H1 (cell line): ENCODE measurements at regions not wholly inside any gene's neighbourhood (a gene's known extent, or its start where the extent isn't known, plus 50 kb on each side); places are given as distances from the start of the nearest gene placed in this dataset.

Experiments used
- CHD1 ChIP-seq: IDR thresholded peaks from 2 replicates; pipeline ENCODE4 v1.6.1; 2012; ENCODE audit warnings: low read depth, low read length, improper control_type of control experiment
- CREB1 ChIP-seq: IDR thresholded peaks from 2 replicates; pipeline ENCODE4 v1.6.1; 2012; ENCODE audit warnings: inconsistent platforms
- HDAC2 ChIP-seq, 2 experiments: fragments of 300-600 bp in 1 of 2; sonication (generic) in 1 of 2; IDR thresholded peaks; 2 replicates each; pipeline ENCODE4 v1.6.1; 2011 to 2012; ENCODE audit warnings: low read depth in 2 of 2, low read length in 2 of 2, mild to moderate bottlenecking in 2 of 2, moderate library complexity in 2 of 2, borderline replicate concordance in 1 of 2, inconsistent platforms in 1 of 2
- NRF1 ChIP-seq: IDR thresholded peaks from 2 replicates; pipeline ENCODE4 v1.6.1; 2011; ENCODE audit warnings: mild to moderate bottlenecking, low read depth, low read length, improper control_type of control experiment
- POLR2A ChIP-seq, 2 experiments: IDR thresholded peaks; 1 replicate in 1 of 2; 2 replicates in 1 of 2; pipeline ENCODE4 v1.6.1; 2011; ENCODE audit warnings: low read depth in 2 of 2, low read length in 2 of 2, mild to moderate bottlenecking in 2 of 2; ENCODE audit errors: control extremely low read depth in 1 of 2
- SP4 ChIP-seq: IDR thresholded peaks from 2 replicates; pipeline ENCODE4 v1.6.1; 2012; ENCODE audit warnings: low read length, inconsistent platforms
- TAF1 ChIP-seq: IDR thresholded peaks from 2 replicates; pipeline ENCODE4 v1.6.1; 2011; ENCODE audit warnings: mild to moderate bottlenecking, low read depth, low read length
- TCF12 ChIP-seq: IDR thresholded peaks from 2 replicates; pipeline ENCODE4 v1.6.1; 2011; ENCODE audit warnings: low read depth, mild to moderate bottlenecking, low read length
- TF ChIP-seq, protein P1 (sequence below): fragments of 300-600 bp; sonication (generic); IDR thresholded peaks from 2 replicates; pipeline ENCODE4 v1.7.1; 2012; ENCODE audit warnings: low read length, moderate library complexity, mild to moderate bottlenecking, inconsistent platforms; ENCODE audit not compliant: insufficient replicate concordance
- TF ChIP-seq, protein P2 (sequence below): IDR thresholded peaks from 2 replicates; pipeline ENCODE4 v1.6.1; 2011; ENCODE audit warnings: low read depth, mild to moderate bottlenecking, low read length; ENCODE audit not compliant: insufficient read depth

DNA sequence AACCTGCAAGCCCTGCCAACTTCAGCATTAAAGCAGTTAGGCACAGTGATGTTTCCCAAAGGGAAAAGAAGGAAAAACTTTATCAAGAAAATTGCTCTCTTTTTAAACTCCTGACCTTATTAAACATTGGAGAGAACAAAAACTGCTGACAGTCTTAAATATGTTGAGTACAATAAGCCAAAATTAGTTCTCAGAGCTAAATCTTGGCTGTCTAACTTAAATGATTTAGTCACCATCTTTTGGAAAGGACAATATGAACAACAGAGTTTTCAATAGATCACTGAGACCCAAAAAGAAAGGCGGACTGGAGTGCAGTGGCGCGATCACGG, 70.8 kb downstream of the DUSP6 start (continued):
- TF ChIP-seq, protein P1, sequence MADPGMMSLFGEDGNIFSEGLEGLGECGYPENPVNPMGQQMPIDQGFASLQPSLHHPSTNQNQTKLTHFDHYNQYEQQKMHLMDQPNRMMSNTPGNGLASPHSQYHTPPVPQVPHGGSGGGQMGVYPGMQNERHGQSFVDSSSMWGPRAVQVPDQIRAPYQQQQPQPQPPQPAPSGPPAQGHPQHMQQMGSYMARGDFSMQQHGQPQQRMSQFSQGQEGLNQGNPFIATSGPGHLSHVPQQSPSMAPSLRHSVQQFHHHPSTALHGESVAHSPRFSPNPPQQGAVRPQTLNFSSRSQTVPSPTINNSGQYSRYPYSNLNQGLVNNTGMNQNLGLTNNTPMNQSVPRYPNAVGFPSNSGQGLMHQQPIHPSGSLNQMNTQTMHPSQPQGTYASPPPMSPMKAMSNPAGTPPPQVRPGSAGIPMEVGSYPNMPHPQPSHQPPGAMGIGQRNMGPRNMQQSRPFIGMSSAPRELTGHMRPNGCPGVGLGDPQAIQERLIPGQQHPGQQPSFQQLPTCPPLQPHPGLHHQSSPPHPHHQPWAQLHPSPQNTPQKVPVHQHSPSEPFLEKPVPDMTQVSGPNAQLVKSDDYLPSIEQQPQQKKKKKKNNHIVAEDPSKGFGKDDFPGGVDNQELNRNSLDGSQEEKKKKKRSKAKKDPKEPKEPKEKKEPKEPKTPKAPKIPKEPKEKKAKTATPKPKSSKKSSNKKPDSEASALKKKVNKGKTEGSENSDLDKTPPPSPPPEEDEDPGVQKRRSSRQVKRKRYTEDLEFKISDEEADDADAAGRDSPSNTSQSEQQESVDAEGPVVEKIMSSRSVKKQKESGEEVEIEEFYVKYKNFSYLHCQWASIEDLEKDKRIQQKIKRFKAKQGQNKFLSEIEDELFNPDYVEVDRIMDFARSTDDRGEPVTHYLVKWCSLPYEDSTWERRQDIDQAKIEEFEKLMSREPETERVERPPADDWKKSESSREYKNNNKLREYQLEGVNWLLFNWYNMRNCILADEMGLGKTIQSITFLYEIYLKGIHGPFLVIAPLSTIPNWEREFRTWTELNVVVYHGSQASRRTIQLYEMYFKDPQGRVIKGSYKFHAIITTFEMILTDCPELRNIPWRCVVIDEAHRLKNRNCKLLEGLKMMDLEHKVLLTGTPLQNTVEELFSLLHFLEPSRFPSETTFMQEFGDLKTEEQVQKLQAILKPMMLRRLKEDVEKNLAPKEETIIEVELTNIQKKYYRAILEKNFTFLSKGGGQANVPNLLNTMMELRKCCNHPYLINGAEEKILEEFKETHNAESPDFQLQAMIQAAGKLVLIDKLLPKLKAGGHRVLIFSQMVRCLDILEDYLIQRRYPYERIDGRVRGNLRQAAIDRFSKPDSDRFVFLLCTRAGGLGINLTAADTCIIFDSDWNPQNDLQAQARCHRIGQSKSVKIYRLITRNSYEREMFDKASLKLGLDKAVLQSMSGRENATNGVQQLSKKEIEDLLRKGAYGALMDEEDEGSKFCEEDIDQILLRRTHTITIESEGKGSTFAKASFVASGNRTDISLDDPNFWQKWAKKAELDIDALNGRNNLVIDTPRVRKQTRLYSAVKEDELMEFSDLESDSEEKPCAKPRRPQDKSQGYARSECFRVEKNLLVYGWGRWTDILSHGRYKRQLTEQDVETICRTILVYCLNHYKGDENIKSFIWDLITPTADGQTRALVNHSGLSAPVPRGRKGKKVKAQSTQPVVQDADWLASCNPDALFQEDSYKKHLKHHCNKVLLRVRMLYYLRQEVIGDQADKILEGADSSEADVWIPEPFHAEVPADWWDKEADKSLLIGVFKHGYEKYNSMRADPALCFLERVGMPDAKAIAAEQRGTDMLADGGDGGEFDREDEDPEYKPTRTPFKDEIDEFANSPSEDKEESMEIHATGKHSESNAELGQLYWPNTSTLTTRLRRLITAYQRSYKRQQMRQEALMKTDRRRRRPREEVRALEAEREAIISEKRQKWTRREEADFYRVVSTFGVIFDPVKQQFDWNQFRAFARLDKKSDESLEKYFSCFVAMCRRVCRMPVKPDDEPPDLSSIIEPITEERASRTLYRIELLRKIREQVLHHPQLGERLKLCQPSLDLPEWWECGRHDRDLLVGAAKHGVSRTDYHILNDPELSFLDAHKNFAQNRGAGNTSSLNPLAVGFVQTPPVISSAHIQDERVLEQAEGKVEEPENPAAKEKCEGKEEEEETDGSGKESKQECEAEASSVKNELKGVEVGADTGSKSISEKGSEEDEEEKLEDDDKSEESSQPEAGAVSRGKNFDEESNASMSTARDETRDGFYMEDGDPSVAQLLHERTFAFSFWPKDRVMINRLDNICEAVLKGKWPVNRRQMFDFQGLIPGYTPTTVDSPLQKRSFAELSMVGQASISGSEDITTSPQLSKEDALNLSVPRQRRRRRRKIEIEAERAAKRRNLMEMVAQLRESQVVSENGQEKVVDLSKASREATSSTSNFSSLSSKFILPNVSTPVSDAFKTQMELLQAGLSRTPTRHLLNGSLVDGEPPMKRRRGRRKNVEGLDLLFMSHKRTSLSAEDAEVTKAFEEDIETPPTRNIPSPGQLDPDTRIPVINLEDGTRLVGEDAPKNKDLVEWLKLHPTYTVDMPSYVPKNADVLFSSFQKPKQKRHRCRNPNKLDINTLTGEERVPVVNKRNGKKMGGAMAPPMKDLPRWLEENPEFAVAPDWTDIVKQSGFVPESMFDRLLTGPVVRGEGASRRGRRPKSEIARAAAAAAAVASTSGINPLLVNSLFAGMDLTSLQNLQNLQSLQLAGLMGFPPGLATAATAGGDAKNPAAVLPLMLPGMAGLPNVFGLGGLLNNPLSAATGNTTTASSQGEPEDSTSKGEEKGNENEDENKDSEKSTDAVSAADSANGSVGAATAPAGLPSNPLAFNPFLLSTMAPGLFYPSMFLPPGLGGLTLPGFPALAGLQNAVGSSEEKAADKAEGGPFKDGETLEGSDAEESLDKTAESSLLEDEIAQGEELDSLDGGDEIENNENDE: no peak
- TF ChIP-seq, protein P2, sequence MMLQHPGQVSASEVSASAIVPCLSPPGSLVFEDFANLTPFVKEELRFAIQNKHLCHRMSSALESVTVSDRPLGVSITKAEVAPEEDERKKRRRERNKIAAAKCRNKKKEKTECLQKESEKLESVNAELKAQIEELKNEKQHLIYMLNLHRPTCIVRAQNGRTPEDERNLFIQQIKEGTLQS: no peak
- TF ChIP-seq CREB1: no peak
- TF ChIP-seq SP4: no peak
- TF ChIP-seq NRF1: no peak
- TF ChIP-seq TCF12: no peak
- TF ChIP-seq HDAC2 (IDR thresholded peaks at IDR 0.05; ENCODE audit: borderline replicate concordance in 1 of 2, low read depth in 2 of 2, low read length in 2 of 2): no peak
- no peak for TF ChIP-seq TAF1
- TF ChIP-seq POLR2A (IDR thresholded peaks at IDR 0.05; ENCODE audit: control extremely low read depth in 1 of 2, low read depth in 2 of 2, low read length in 2 of 2): no peak
- no peak for TF ChIP-seq CHD1
- TF ChIP-seq, all 59 proteins: peak for 0
